ENCODE measurements at regions not wholly inside any gene's neighbourhood (a gene's known extent, or its start where the extent isn't known, plus 50 kb on each side); places are given as distances from the start of the nearest gene placed in this dataset.

GRCh38 chrX:39693298-39693697, 404.5 kb downstream of the BCOR start (continued):
- TF ChIP-seq TBL1XR1 (IDR thresholded peaks at IDR 0.05; ENCODE audit: low read length in 2 of 2) (peak in 1 of 2 experiments; percentile 74; a peak in 1 of 4 replicates), NBN (IDR thresholded peaks at IDR 0.05; ENCODE audit: low read depth) (peak; percentile 91), KDM4B (IDR thresholded peaks at IDR 0.05; ENCODE audit: borderline replicate concordance in 2 of 2, low read depth in 1 of 2) (no peak), FOSL1 (tag; conservative IDR thresholded peaks at IDR 0.05) (peak; percentile 78), GATAD2B (IDR thresholded peaks at IDR 0.05; ENCODE audit: borderline replicate concordance) (0 out of 2 replicates have a peak, but pooled peaks have one; percentile 17), DEAF1 (CRISPR knock-in tag; IDR thresholded peaks at IDR 0.05) (no peak), CTCF (IDR thresholded peaks at IDR 0.05 in 2 of 3, conservative IDR thresholded peaks at IDR 0.05 in 1 of 3; ENCODE audit: insufficient read depth in 2 of 3, low read depth in 1 of 3, low read length in 3 of 3) (no peak), CBFA2T3 (IDR thresholded peaks at IDR 0.05) (peak; percentile 94), RERE (CRISPR knock-in tag; IDR thresholded peaks at IDR 0.05; ENCODE audit: borderline replicate concordance) (no peak), YBX1 (IDR thresholded peaks at IDR 0.05) (no peak), PHB2 (IDR thresholded peaks at IDR 0.05; ENCODE audit: low read depth) (peak; percentile 56; the same call in 1 of the 2 replicates), KHSRP (IDR thresholded peaks at IDR 0.05) (peak; percentile 91), SMAD1 (IDR thresholded peaks at IDR 0.05; ENCODE audit: low read depth, low read length, partially characterized antibody) (peak; percentile 36), MTA3 (IDR thresholded peaks at IDR 0.05; ENCODE audit: borderline replicate concordance) (peak; percentile 39; the same call in 1 of the 2 replicates), CXXC5 (CRISPR knock-in tag; IDR thresholded peaks at IDR 0.05) (peak; percentile 81), TAF1 (IDR thresholded peaks at IDR 0.05; ENCODE audit: control insufficient read depth, extremely low read depth, insufficient read depth, low read length, severe bottlenecking) (peak; percentile 15), SRF (CRISPR knock-in tag; IDR thresholded peaks at IDR 0.05) (no peak), CTCFL (IDR thresholded peaks at IDR 0.05; ENCODE audit: borderline replicate concordance, insufficient read depth, low read depth, low read length, poor library complexity, severe bottlenecking) (no peak)
